ENCODE measurements at regions not wholly inside any gene's neighbourhood (a gene's known extent, or its start where the extent isn't known, plus 50 kb on each side); places are given as distances from the start of the nearest gene placed in this dataset.

GRCh38 chr2:193542762-193543161 is 1348.0 kb upstream of the TMEFF2 start:
- TF ChIP-seq POLR2A (IDR thresholded peaks at IDR 0.05; ENCODE audit: low read depth, low read length) (no peak), POLR2AphosphoS5 (IDR thresholded peaks at IDR 0.05; ENCODE audit: low read depth, low read length) (no peak), TAF1 (IDR thresholded peaks at IDR 0.05; ENCODE audit: borderline replicate concordance, low read depth, low read length) (no peak)

Measured in GM12892 (cell line).